GM18867 (cell line): ENCODE measurements at regions not wholly inside any gene's neighbourhood (a gene's known extent, or its start where the extent isn't known, plus 50 kb on each side); places are given as distances from the start of the nearest gene placed in this dataset.

Source experiments
- ATAC-seq: cut with Tn5 transposase; IDR thresholded peaks from one replicate; pipeline ENCODE4 v1.9.1; 2021; ENCODE audit warnings: mild to moderate bottlenecking, moderate library complexity; ENCODE audit not compliant: unreplicated experiment

DNA sequence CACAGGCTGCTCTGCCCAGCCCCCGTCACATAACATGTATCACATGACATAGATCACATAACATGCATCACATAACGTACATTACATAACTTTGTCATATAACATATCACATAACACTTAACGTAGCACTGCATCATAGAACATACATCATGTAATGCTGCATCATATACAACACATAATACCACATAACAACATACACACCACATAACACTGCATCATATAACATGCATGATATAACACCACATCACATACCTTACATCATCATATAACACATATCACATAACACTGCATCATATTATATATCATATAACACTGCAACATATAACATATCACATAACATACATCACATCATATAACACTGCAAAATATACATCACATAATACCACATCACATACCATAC, 83.8 kb downstream of the AXIN2 start:
- no peak for ATAC-seq

GRCh38 chr17:65474660-65475059, 86.8 kb downstream of the AXIN2 start:
- ATAC-seq: no peak

GRCh38 chr17:65473985-65474384, 87.5 kb downstream of the AXIN2 start:
- ATAC-seq: no peak

DNA sequence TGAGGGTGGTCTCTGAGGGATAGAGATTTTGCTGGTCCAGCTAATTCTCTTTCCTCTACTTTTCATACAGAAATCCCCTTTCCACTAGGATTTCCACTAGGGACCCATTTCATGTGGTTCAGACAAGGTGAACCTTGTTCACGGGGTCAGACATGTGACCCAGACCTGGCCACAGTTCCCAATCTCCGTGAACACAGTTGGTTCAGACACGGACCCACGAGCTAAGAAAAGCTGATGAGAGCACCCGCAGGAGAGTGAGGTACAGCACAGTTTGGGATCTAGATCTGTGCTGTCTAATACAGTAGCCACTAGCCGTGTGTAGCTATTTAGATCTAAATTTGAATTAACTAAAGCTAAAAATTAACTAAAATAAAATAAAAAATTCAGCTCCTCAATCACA, 88.1 kb downstream of the AXIN2 start:
- ATAC-seq: no peak

- no peak for ATAC-seq
Measured at GRCh38 chr17:65472666-65473309, 88.7 kb downstream of the AXIN2 start.

GRCh38 chr17:65470783-65471182, 90.7 kb downstream of the AXIN2 start:
- ATAC-seq: no peak

DNA sequence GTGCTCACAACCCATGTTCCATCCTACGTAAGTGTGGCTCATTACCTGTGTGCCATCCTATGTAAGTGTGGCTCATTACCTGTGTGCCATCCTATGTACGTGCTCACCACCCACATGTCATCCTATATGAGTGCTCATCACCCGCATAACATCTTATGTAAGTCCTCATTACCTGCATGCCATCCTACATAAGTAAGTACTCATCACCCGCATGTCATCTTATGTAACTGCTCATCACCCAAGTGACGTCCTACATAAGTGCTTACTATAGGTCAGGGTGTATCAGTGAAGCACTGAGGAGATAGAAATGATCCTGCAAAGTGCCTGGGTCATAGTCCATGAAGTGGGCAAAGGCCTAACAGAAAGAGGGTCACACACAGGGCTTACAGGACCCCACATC, 93.1 kb downstream of the AXIN2 start:
- ATAC-seq: no peak

- ATAC-seq: no peak
Measured at GRCh38 chr17:65467156-65467555, 94.3 kb downstream of the AXIN2 start.

DNA sequence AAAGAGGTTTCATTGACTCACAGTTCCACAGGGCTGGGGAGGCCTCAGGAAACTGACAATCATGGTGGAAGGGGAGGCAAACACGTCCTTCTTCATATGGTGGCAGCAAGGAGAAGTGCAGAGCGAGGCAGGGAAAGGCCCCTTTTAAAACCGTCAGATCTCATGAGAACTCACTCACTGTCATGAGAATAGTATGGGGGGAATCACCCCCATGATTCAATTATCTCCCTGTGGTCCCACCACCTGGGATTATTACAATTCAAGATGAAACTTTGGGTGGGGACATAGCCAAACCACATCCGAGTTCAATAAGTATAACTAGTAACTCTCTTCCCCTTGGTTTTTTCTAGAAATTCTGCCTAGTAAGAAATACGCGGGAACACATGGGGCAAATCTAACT, 94.9 kb downstream of the AXIN2 start:
- ATAC-seq: no peak

GRCh38 chr17:65463242-65463641, 98.2 kb downstream of the AXIN2 start:
- no peak for ATAC-seq

GRCh38 chr17:65459677-65460347, 101.6 kb downstream of the AXIN2 start:
- no peak for ATAC-seq

DNA sequence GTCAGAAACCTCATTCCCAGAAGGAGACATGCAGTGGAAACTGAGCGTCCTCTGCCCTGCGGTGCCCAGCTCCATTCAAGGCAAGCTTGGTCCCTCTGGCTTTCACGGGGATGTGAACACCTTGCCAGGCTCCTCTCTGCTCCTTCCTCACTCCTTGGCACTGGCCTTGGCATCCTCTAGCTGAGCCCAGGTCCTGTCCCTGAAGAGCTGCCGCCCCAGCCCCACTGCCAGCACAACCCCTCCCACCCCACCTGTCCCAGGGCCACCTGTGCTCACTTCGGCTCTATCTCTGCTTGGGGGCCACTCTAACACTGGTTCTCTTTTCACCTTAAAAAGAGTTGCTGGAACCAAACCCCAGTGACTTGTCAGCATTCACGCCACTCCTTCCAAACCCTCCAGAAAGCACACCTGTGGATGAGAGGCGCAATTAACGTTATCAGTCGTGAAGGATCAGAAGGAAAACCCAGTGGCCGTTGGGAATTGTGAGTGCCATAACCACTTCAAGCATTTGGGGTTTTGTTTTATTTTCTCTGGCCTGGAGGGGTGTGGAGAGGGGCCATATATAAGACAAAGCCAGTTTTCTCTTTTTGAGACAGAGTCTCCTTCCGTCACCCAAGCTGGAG, 103.7 kb downstream of the AXIN2 start:
- no peak for ATAC-seq

DNA sequence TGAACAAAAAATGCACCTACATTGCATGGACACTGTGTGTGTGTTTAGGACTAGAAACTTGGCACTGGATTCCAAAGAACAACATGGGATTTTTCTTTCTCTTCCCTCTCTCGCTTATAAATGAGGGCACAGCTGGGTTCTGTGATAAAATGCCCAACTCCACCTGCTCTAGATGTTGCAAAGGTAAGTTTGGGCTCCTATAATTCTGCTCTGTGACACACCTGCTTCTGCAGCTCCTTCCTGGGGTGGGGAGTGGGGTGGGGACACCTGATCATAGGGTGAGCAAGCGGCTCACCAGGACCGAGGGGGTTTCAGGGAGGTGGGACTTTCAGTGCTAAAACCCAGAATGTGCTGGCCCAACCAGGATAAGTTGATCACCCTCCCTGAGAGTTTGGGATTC, 104.3 kb downstream of the AXIN2 start:
- ATAC-seq: no peak

DNA sequence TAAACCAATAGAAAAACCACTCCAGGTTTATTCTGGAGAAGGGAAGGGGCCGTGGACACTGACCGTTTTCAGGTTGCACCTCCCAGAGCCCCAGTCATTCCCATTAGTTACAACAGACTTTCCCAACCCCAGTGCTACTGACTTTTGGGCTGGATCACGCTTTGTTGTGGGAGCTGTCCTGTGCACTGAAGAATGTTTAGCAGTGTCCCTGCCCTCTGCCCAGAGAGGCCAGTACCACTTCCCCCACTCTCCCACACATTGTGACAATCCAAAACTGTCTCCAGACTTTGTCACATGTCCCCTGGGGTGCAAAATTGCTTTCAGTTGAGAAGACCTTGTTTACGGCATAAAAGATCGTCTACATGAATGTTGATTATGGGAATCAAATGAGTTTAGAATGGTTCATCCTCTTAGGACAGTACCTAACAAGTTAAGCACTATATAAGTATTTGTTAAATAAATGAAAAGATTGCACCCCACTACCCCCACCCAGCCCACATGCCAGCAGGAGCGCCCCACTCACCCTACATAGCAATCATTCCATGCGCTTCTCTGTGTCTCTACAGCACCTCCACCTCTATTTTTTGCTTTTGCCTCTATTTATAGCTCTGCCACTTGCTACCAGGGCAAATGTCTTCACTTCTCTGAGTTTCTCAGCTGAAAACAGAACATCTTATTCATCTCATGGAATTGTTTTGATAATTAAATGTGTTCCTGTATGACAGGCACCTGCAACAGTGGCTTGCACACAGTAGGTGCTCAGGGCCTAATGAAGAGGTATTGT, 104.9 kb downstream of the AXIN2 start:
- no peak for ATAC-seq

- ATAC-seq: no peak
Measured at GRCh38 chr17:65455972-65456343, 105.5 kb downstream of the AXIN2 start.

DNA sequence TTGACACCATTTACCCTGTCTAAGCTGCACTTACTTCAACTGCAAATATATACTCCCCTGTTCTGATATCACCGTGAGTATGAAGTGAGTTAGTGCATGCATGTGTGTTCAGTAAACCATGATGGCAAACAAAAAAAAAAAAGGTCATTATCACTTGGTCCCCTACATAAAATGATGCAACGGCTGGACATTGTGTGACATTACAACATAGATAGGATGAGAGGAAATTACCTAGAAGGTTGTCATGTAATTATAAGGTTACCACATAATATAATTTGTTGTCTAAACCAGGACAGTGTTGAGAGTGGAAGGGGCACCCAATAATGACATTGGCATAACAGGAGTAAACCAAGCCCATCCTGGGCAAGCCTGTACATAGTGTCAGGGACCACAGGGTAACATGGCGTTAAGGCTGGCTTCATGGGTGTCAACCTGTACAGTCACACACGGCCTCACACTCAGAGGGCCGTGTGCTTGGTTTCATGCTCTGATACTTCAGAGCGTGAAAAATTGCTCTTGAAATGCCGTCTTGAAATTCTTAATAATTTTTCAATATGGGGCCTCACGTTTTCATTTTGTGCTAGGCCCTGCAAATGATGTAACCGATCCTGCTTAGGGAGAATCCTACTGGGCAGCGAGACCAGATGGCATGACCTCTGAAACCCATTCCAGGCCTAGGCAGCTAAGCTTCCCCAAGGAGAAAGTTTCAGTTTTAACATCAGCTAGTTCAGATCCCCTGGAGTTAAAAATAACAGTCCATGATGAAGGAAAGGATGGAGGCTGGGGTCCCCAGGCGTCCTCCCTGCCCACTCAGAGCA, 106.1 kb downstream of the AXIN2 start:
- ATAC-seq: no peak

GRCh38 chr17:65453204-65453931, 108.1 kb downstream of the AXIN2 start:
- ATAC-seq: no peak

GRCh38 chr17:65449495-65449894, 112.0 kb downstream of the AXIN2 start:
- ATAC-seq: no peak

DNA sequence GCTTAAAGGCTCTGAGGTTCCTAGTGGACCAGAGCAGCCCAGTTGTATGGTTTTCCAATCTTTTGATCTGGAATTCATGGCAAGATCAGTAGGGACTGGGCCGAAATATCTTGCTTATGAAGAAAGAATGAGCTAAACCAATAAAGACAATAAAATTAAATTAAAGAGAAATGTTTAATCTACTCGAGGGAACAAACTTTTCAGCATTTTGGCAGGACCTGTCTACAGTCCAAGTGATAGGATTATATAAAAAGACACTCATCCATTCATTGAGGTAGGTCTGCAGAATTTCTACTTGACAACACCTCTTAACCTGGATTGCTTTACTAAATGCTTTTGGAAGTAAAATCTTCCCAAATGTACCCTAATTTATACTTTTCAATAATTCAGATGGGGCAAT, 113.6 kb downstream of the AXIN2 start:
- no peak for ATAC-seq

DNA sequence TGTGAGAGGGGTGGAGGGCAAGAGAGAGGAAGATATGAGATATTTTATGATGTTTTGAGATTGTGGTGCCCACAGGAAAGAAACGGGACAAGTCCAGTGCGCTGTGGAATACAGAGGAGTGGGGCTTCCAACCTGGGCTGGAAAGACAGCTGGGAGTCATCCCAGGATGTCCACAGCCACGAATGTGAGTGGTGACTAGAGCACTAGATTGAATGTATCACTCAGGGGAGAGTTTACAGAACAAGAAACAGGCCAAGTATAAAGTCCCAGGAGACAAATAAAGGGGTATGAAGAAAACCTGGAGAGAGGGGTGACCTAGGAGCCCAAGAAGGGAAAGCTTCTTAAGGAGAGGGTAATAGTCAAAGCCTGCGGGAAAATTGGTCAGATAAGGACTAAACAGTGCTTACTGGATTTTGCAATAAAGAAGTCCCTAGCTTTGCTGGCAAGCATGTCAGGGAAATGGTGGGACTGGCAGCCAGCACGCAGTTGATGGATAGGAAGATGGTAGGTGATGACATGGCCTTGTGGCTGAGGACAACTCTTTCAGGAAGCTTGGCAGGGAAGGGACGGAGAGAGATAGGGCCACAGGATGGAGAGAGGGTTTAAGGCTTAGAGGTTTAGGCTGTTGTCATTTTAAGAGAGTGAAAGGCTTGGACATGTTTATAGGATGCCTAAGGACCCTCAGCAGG, 114.5 kb downstream of the AXIN2 start:
- ATAC-seq: no peak
